WTC11 (cell line): ENCODE measurements at regions not wholly inside any gene's neighbourhood (a gene's known extent, or its start where the extent isn't known, plus 50 kb on each side); places are given as distances from the start of the nearest gene placed in this dataset.

ENCODE experiments used
- CTCF ChIP-seq: fragments of 200-600 bp; IDR thresholded peaks from 2 replicates; pipeline ENCODE4 v1.8.0; 2022; ENCODE audit warnings: antibody characterized with exemption
- STAT6 ChIP-seq: sonication (generic); formaldehyde crosslinking; conservative IDR thresholded peaks from 2 replicates; pipeline ENCODE4 v1.8.1; 2023; ENCODE audit warnings: mild to moderate bottlenecking, low read depth, missing genetic modification reagents, moderate library complexity
- TF ChIP-seq, protein P1 (sequence below): sonication (generic); formaldehyde crosslinking; IDR thresholded peaks from 2 replicates; pipeline ENCODE4 v1.8.1; 2023; ENCODE audit warnings: mild to moderate bottlenecking, missing genetic modification reagents, moderate library complexity

DNA sequence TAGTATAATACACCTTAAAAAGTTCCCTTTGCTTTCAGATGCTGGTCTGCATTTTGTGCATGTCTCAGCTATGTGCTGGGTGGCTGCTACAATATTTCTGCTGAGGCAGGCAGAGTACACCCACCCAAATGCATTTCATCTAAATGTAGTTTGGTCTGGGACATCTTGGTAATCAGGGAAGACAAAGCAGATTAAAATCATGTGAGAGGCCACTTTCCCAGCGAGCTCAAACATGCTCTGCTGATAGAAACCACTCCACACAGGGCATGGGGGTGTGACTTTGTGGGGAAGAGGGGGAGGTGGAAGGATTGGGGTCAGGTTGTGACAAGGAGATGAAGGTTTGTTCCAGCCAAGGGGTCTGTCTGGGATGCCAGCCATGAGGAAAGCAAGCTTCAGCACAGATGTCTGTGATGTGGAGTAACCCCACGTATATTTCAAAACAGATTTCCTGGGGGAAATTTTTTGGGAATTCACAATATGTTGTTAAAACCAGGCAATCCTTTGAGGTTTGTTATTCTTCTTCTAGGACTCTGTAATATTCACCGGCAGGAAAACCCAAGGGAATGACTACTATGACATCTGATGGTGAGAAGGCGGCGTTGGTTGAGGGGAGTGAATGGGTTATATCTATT, 255.1 kb upstream of the FGGY start:
- TF ChIP-seq STAT6 (CRISPR knock-in tag) (no peak), CTCF (no peak)
- TF ChIP-seq, protein P1, sequence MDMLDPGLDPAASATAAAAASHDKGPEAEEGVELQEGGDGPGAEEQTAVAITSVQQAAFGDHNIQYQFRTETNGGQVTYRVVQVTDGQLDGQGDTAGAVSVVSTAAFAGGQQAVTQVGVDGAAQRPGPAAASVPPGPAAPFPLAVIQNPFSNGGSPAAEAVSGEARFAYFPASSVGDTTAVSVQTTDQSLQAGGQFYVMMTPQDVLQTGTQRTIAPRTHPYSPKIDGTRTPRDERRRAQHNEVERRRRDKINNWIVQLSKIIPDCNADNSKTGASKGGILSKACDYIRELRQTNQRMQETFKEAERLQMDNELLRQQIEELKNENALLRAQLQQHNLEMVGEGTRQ = no peak
